ENCODE measurements at regions not wholly inside any gene's neighbourhood (a gene's known extent, or its start where the extent isn't known, plus 50 kb on each side); places are given as distances from the start of the nearest gene placed in this dataset.

DNA sequence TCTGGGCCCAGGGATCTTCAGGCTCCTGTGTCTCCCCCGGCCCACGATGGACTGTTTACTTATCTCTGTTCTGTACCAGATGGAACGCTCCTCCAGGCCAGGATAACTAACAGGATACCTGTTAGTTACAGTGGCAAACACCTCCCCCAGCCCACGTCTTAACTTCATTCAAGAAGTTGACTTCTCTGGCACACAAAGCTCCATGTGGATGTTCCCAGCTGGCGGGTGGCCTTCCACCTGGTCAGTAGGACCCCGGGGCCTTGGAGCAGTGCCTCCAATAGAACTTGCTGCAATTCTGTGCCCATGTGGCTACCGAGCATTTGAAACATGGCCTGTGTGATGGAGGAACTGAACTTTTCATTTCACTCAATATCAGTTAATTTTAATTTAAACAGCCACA lies 165.1 kb upstream of the GLI2 start:
- Histone ChIP-seq H3K36me3 (replicated peaks) (no peaks in the 10 kb centered on the region), H3K9me3 (no peaks in the 10 kb centered on the region), H3K4me1 (no peaks in the 10 kb centered on the region), H3K4me3 (no peak overlapping the region), H3K27me3 (ENCODE audit: low read depth) (no peaks in the 10 kb centered on the region)
- in situ Hi-C loops (cut with MboI; ENCODE audit: low sequenced_read_pairs) = no loop called here
- no peak for DNase-seq (ENCODE audit: low spot score in 2 of 2)

DNA sequence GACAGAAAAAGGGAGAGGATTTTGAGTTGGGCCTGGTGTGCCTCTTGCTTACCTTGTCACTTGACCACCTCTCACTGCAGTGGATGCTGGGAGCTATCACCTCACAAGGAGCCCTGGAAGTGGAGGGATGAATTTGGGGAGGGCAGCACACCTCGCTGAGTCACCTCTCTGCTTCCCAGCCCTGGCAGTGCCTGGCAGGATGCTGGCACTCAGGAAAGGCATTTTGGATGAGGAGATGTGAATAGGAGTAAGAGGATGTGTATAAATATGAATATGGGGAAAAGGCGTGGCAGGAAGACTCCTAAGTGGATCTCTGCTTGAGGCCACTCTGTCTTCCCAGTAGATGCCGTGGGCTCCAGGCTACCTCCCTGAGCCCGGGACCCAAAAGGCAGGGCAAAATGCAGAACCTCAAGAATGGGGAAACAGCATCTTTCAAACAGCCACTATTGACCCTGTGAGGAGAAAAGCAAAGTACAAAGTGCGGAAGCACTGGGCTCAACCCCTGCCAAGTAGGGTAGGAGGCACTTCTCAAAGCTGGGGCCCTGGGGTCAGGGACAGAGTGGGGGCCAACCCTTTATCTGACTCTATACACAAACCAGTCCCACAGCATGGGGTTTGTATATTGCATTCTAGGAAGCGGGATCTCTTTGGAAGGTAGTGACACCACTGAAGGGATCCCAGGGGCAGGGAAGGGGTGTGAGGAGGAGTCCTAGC lies 164.5 kb upstream of the GLI2 start:
- no peaks in the 10 kb centered on the region for H3K9me3 ChIP-seq
- no peaks in the 10 kb centered on the region for H3K27me3 ChIP-seq (ENCODE audit: low read depth)
- DNase-seq (ENCODE audit: low spot score in 2 of 2) = no peak
- H3K4me1 ChIP-seq = no peaks in the 10 kb centered on the region
- no peaks in the 10 kb centered on the region for H3K36me3 ChIP-seq (replicated peaks)
- no peak overlapping the region for H3K4me3 ChIP-seq
- in situ Hi-C loops (cut with MboI; ENCODE audit: low sequenced_read_pairs) = no loop called here

DNA sequence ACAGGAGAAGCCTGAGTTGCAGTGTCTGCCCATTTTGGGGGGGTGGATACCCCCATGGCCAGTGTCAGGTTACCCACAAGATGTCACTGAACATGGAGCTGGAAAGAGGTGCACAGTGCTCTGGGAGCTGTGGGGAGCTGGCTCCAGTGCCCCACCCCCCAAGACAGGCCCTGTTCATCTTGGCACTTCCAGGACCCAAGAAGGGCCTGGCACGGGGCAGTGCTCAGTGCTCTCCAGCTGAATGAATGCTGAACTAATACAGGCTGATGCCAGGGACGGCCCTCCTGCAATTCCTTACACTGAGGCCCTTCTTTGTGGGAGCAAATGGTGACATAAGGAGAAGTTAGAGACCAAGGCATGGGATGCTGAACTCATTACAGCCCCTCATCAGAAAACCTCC lies 163.4 kb upstream of the GLI2 start:
- in situ Hi-C loops (cut with MboI; ENCODE audit: low sequenced_read_pairs) = no loop called here
- Histone ChIP-seq H3K36me3 (replicated peaks) (no peaks in the 10 kb centered on the region), H3K4me3 (no peak overlapping the region), H3K9me3 (no peaks in the 10 kb centered on the region), H3K27me3 (ENCODE audit: low read depth) (no peaks in the 10 kb centered on the region), H3K4me1 (no peaks in the 10 kb centered on the region)
- no peak for DNase-seq (ENCODE audit: low spot score in 2 of 2)

DNA sequence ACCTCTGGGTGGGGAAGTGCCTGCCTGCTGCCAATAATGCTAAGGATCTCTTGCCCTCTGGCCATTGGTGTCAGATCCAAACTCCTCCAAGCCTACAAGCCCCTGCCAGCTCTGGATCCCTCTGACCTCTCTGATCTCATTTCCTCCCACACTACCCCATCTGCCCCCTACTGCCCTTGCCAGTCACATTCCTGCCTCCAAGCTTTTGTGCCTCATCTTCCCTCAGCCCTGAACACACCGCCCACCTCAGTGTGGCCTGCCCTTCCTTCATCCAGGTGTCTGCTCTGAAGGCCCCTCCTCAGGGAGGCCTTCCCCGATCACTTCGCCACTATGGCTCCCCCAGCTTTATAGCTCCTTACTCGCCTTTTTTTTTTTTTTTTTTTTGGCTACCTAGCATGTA lies 161.0 kb upstream of the GLI2 start:
- in situ Hi-C loops (cut with MboI; ENCODE audit: low sequenced_read_pairs) = no loop called here
- no peaks in the 10 kb centered on the region for H3K36me3 ChIP-seq (replicated peaks)
- H3K4me3 ChIP-seq = no peak overlapping the region
- H3K4me1 ChIP-seq = no peaks in the 10 kb centered on the region
- no peak for DNase-seq (ENCODE audit: low spot score in 2 of 2)
- H3K9me3 ChIP-seq = no peaks in the 10 kb centered on the region
- H3K27me3 ChIP-seq (ENCODE audit: low read depth) = no peaks in the 10 kb centered on the region

DNA sequence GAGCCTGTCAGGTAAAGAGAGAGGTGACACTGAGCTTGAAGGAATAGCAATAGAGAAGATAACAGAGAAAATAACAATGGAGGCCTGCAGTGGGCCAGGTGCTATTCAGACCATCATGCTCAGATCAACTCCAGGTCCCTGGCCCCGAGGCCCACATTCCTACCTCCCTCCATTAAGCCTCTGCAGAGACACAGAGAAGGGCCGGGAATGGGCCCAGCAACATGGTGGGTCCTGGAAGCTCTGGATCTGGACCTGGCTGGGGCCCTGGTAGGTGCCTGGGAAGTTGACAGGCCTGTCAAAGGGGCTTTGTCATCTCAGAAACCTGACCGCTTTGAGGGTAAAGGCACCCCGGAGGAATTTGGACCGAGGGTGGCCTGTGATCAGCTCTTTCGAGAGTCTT lies 159.7 kb upstream of the GLI2 start:
- Histone ChIP-seq H3K9me3 (no peaks in the 10 kb centered on the region), H3K27me3 (ENCODE audit: low read depth) (no peaks in the 10 kb centered on the region), H3K4me3 (no peak overlapping the region), H3K4me1 (no peaks in the 10 kb centered on the region), H3K36me3 (replicated peaks) (no peaks in the 10 kb centered on the region)
- no peak for DNase-seq (ENCODE audit: low spot score in 2 of 2)
- in situ Hi-C loops (cut with MboI; ENCODE audit: low sequenced_read_pairs) = no loop called here

DNA sequence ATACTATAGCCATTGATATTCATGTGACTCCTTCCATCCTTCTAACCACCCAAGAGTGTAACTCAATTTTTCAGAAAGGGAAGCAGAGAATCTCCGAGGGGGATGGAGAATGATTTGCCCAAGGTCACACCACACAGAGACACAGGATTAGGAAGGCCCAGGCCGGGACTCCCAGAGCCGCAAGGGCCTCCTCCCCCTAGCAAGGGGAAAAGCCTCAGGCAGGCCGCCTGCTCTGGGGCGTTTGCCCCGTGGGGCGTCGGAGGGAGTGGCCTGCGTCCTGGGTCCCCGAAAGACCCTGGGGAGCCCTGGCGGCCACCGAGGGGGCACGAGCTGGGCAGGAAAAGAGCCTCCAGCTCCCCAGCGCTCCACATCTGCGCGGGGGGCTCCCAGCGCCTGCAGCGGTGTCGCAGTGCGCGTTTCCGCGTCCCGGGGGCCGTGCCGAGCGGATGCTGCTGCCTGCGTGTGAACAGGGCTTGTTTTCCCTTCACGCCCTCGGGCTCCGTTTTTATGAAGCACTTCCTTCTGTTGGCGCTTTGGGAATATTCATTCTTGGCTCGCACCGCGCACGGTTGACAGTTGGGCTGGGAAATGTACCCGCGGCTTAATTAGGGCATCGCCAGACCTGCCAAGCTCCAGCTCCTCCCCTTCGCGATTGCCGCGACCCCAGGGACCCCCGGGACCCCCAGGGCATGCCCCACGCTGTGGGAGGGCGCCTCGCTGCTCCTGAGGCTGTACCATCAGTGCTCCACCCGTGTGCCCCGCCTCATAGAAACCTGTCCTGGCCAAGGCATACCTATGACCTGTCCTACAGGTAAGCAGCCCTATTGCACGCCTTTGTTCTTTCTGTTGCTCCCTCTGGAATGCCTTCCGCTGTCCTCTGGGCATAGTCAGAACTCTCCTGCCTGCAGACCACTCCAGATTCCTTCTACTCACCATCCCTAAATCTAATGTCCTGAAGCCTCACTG lies 158.9 kb upstream of the GLI2 start:
- H3K9me3 ChIP-seq = no peaks in the 10 kb centered on the region
- no peaks in the 10 kb centered on the region for H3K27me3 ChIP-seq (ENCODE audit: low read depth)
- in situ Hi-C loops (cut with MboI; ENCODE audit: low sequenced_read_pairs) = no loop called here
- DNase-seq (ENCODE audit: low spot score in 2 of 2) = no peak
- H3K4me3 ChIP-seq = no peak overlapping the region
- H3K4me1 ChIP-seq = no peaks in the 10 kb centered on the region
- no peaks in the 10 kb centered on the region for H3K36me3 ChIP-seq (replicated peaks)

DNA sequence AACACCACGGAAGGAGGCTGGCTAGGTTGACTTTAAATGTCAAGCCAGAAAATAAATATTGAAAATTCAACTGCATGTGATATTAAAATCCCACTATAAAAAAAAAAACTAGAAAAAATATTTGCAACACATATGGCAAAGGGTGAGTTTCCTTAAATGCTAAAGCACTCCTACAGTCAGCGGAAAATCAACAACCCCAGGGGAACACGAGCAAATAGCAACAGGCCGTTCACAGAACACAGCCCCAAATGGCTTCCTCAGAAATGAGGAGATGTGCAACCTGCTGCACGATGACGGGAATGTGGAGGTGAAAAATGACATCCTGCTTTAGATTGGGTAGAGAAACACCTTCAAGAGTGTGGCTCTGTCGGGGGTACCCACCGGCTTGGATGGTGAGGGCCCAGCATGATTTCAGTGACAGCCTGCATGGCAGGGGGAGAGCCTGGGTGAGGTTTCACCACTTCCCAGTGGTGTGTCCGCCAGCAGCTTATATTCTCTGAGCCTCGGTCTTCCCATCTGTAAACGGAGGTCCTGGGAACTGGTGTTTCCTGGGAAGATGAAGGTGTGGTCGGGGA lies 157.9 kb upstream of the GLI2 start:
- in situ Hi-C loops (cut with MboI; ENCODE audit: low sequenced_read_pairs) = no loop called here
- Histone ChIP-seq H3K27me3 (ENCODE audit: low read depth) (no peaks in the 10 kb centered on the region), H3K9me3 (0 out of 2 replicates have a peak, but pooled peaks cover under 1% of the 10 kb centered on the region), H3K4me1 (no peaks in the 10 kb centered on the region), H3K36me3 (replicated peaks) (no peaks in the 10 kb centered on the region), H3K4me3 (no peak overlapping the region)
- no peak for DNase-seq (ENCODE audit: low spot score in 2 of 2)

DNA sequence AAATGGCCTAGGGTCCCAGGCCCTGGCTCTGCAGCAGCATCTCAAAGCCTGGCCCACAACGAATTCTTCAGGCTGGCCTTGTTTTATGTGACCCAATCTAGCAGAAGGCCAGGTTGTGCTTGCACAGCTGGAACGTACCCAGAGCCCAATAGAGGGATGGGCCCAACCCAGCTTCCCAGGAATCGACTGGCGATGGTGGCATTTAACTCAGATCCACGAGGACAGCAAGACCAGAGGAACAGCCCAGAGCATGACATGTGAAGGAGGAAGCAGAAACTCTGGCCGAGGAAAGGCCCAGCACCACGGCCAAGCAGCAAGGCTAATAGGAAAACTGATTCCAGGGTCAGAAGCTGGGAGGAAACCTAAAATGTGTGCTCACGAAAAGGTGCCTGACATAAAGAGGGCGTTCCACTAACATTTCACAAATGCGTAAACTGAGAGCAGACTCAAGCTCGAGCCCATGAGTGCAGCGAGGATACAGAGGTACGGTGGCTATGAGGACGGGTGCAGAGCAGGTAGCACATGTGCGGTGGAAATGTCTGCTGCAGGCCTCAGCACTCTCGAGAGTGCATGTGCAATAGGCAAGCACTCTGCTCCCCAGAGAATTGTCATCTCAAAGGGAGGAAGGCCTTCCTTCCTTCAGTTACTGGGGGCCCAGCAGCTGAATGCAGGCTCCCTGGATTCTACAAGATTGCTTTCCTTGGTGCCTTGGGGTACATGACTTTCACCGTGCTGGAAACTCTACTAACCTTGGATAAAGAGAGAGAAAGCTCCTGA lies 156.9 kb upstream of the GLI2 start:
- H3K27me3 ChIP-seq (ENCODE audit: low read depth) = no peaks in the 10 kb centered on the region
- no peak for DNase-seq (ENCODE audit: low spot score in 2 of 2)
- no peak overlapping the region for H3K4me3 ChIP-seq
- 0 out of 2 replicates have a peak, but pooled peaks cover 3% of the 10 kb centered on the region for H3K9me3 ChIP-seq
- no peaks in the 10 kb centered on the region for H3K4me1 ChIP-seq
- in situ Hi-C loops (cut with MboI; ENCODE audit: low sequenced_read_pairs) = no loop called here
- no peaks in the 10 kb centered on the region for H3K36me3 ChIP-seq (replicated peaks)

DNA sequence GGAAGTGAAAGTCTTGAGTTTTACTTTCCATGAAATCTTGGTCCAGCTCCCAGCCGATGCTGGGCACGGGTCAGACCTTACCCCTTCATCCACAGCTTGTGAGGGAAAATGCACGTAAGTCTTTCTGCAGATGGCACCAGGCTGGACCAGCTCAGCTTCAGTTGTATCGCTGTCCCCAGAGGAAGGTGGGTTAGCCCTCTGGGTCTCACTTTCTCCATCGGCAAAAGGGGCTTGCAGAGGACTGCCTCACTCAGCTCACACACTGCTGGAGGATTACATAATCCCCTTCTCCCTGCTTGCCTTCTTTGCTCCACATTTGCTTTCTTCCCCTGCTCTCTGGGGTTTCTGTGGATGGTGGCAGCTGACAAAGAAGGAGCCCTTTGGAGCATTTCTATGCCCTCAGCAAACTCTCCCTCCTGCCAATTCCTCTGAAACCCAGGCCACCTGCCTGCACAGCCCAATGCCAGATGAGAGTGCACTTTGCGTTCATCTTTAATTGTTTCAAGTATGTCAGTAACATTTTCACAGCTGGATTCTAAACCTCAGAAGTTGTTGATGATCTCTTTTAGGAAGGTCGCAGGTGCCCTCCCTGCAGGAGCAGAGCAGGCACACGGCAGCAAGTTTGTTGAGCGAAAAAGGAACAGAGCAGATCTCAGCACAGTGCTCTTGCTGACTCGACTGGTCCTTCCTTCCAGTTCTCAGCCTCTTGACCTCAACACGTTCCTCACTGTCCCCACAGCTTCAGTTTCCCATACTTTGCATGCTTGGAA lies 155.6 kb upstream of the GLI2 start:
- DNase-seq (ENCODE audit: low spot score in 2 of 2) = no peak
- in situ Hi-C loops (cut with MboI; ENCODE audit: low sequenced_read_pairs) = no loop called here
- Histone ChIP-seq H3K4me3 (no peak overlapping the region), H3K36me3 (replicated peaks) (no peaks in the 10 kb centered on the region), H3K4me1 (no peaks in the 10 kb centered on the region), H3K9me3 (0 out of 2 replicates have a peak, but pooled peaks cover 3% of the 10 kb centered on the region), H3K27me3 (ENCODE audit: low read depth) (no peaks in the 10 kb centered on the region)

DNA sequence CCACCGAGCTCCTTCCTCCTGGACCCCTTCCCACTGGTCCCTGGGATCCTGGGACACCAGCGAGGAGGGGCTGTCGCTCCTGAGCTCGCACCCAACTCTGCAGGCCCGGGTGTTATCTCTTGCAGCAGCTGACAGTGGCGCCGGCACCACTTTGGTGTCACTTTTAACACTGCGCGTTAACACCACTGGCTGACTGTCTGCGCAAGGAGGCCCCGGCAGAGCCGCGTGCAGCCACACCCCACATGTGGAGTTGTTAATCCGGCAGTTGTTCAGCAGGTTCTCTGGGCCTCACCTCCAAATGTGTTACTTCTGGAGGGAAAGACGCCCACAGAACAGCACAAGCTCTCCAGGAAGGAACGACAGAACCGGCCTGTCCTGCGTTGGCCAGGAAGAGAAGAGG lies 155.0 kb upstream of the GLI2 start:
- H3K4me1 ChIP-seq = no peaks in the 10 kb centered on the region
- in situ Hi-C loops (cut with MboI; ENCODE audit: low sequenced_read_pairs) = no loop called here
- H3K27me3 ChIP-seq (ENCODE audit: low read depth) = no peaks in the 10 kb centered on the region
- 0 out of 2 replicates have a peak, but pooled peaks cover 3% of the 10 kb centered on the region for H3K9me3 ChIP-seq
- no peaks in the 10 kb centered on the region for H3K36me3 ChIP-seq (replicated peaks)
- DNase-seq (ENCODE audit: low spot score in 2 of 2) = no peak
- H3K4me3 ChIP-seq = no peak overlapping the region

DNA sequence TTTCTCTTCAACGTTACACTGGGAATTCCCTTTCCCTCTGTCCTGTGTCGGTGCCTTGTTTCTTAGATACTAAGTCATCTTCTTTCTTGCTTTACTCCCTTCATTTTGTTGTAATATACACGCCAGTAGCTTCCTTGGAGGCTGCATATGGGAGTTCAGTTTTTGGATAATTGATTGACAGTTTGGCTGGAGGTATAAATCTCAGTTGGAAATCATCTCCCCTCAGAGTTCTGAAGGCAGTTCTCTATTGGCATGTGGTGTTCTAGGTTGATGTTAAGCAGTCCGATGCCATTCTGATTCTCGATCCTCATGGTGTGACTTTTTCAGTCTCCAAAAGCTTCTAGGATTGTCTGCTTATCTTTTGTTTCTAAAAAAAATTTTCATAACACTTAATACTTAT lies 152.5 kb upstream of the GLI2 start:
- in situ Hi-C loops (cut with MboI; ENCODE audit: low sequenced_read_pairs) = no loop called here
- Histone ChIP-seq H3K4me3 (no peak overlapping the region), H3K9me3 (0 out of 2 replicates have a peak, but pooled peaks cover 3% of the 10 kb centered on the region), H3K36me3 (replicated peaks) (no peaks in the 10 kb centered on the region), H3K27me3 (ENCODE audit: low read depth) (no peaks in the 10 kb centered on the region), H3K4me1 (peaks cover 12% of the 10 kb centered on the region)
- DNase-seq (ENCODE audit: low spot score in 2 of 2) = no peak

DNA sequence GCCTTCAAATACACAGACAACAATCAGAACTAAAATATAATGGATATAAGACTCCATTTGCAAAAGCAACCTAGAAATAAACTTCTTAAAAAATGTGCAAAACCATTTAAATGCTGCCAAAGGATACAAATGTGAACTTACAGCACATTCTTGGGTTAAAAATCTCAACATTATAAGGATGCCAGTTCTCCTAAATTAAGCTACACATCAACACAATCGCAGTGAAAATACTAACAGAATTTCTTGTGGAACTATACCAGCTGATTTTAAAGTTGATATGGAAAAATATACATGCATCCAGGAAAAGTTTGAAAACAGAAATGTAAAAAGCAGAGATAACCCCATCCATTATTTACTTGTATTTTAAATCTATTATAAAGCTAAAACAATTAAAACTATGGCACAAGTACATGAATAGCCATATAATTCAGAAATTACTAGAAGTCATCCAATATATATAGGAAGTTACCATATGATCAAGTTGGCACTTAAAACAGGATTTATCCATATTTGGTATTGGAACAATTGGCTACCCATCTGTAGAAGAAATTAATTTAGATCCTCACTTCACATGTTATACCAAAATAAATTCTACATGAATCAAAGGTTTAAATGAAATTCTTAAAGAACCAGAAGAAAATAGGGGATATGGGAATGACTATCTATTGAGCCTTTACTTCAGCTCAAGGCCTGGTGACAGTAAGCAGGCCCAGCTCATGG lies 151.7 kb upstream of the GLI2 start:
- Histone ChIP-seq H3K4me3 (no peak overlapping the region), H3K27me3 (ENCODE audit: low read depth) (no peaks in the 10 kb centered on the region), H3K36me3 (replicated peaks) (no peaks in the 10 kb centered on the region), H3K4me1 (peaks cover 12% of the 10 kb centered on the region), H3K9me3 (0 out of 2 replicates have a peak, but pooled peaks cover 3% of the 10 kb centered on the region)
- no peak for DNase-seq (ENCODE audit: low spot score in 2 of 2)
- in situ Hi-C loops (cut with MboI; ENCODE audit: low sequenced_read_pairs) = no loop called here
